Activated naive CD4-positive, alpha-beta T cell treated with anti-CD3 and anti-CD28 coated beads, Interleukin-2, amount 10 ng/mL, durations not matched to agents 7 days and 5 days (primary cell): ENCODE measurements at regions not wholly inside any gene's neighbourhood (a gene's known extent, or its start where the extent isn't known, plus 50 kb on each side); places are given as distances from the start of the nearest gene placed in this dataset.
"Not testable (repeated sequence)": the region's sequence is repeated elsewhere in the genome, so short reads cannot be mapped to it uniquely, and the experiment has no call there.

Source experiments
- CTCF ChIA-PET: fragments of 350-600 bp; sonication (Branson Sonifier 250); formaldehyde crosslinking; loops from one replicate; lab custom pipeline; 2021; ENCODE audit warnings: antibody characterized with exemption; lab: Charles Lee
- DNase-seq: peaks from one replicate; pipeline ENCODE4 v3.0.0-alpha.2; 2020
- H3K27ac Mint-ChIP-seq: one replicate; pipeline ENCODE4 v1.8.0; 2021; ENCODE audit warnings: mild to moderate bottlenecking, moderate library complexity, mixed read lengths
- H3K27me3 Mint-ChIP-seq: one replicate; pipeline ENCODE4 v1.8.0; 2021; ENCODE audit warnings: mild to moderate bottlenecking, mixed read lengths
- H3K36me3 Mint-ChIP-seq: one replicate; pipeline ENCODE4 v1.8.0; 2021; ENCODE audit warnings: mixed read lengths
- H3K4me1 Mint-ChIP-seq: one replicate; pipeline ENCODE4 v1.8.0; 2021; ENCODE audit warnings: mixed read lengths
- H3K4me3 Mint-ChIP-seq: one replicate; pipeline ENCODE4 v1.8.0; 2021; ENCODE audit warnings: mild to moderate bottlenecking, moderate library complexity, mixed read lengths
- H3K9me3 Mint-ChIP-seq: one replicate; pipeline ENCODE4 v1.8.0; 2021; ENCODE audit warnings: mixed read lengths

- no peak overlapping the region for H3K27ac Mint-ChIP-seq
- no peaks in the 10 kb centered on the region for H3K9me3 Mint-ChIP-seq
- no peak for DNase-seq
- CTCF ChIA-PET, result no interaction called here
- H3K4me3 Mint-ChIP-seq, result no peak overlapping the region
- no peaks in the 10 kb centered on the region for H3K4me1 Mint-ChIP-seq
- no peaks in the 10 kb centered on the region for H3K27me3 Mint-ChIP-seq
- H3K36me3 Mint-ChIP-seq, result no peaks in the 10 kb centered on the region
Measured at GRCh38 chr2:186130748-186131641, 355.1 kb upstream of the ZC3H15 start.

GRCh38 chr2:186135686-186136085, 350.4 kb upstream of the ZC3H15 start:
- H3K4me1 Mint-ChIP-seq, result no peaks in the 10 kb centered on the region
- H3K36me3 Mint-ChIP-seq, result no peaks in the 10 kb centered on the region
- no peak for DNase-seq
- no peaks in the 10 kb centered on the region for H3K9me3 Mint-ChIP-seq
- H3K27me3 Mint-ChIP-seq, result no peaks in the 10 kb centered on the region
- H3K27ac Mint-ChIP-seq, result no peak overlapping the region
- H3K4me3 Mint-ChIP-seq, result no peak overlapping the region
- CTCF ChIA-PET, result no interaction called here

- Mint-ChIP-seq H3K27ac (no peak overlapping the region), H3K9me3 (no peaks in the 10 kb centered on the region), H3K36me3 (no peaks in the 10 kb centered on the region), H3K27me3 (no peaks in the 10 kb centered on the region), H3K4me3 (no peak overlapping the region), H3K4me1 (no peaks in the 10 kb centered on the region)
- CTCF ChIA-PET, result no interaction called here
- no peak for DNase-seq
Measured at GRCh38 chr2:186136860-186137259, 349.2 kb upstream of the ZC3H15 start.

GRCh38 chr2:186138845-186139244, 347.2 kb upstream of the ZC3H15 start:
- no peak for DNase-seq
- Mint-ChIP-seq H3K9me3 (no peaks in the 10 kb centered on the region), H3K27ac (no peak overlapping the region), H3K4me3 (no peak overlapping the region), H3K27me3 (no peaks in the 10 kb centered on the region), H3K36me3 (no peaks in the 10 kb centered on the region), H3K4me1 (no peaks in the 10 kb centered on the region)
- CTCF ChIA-PET, result no interaction called here

GRCh38 chr2:186159101-186159500, 327.0 kb upstream of the ZC3H15 start:
- no peaks in the 10 kb centered on the region for H3K27me3 Mint-ChIP-seq
- no peak overlapping the region for H3K27ac Mint-ChIP-seq
- no peaks in the 10 kb centered on the region for H3K4me1 Mint-ChIP-seq
- CTCF ChIA-PET, result no interaction called here
- H3K4me3 Mint-ChIP-seq, result no peak overlapping the region
- DNase-seq, result no peak
- peaks cover 15% of the 10 kb centered on the region for H3K9me3 Mint-ChIP-seq
- no peaks in the 10 kb centered on the region for H3K36me3 Mint-ChIP-seq

GRCh38 chr2:186164325-186164724, 321.7 kb upstream of the ZC3H15 start:
- CTCF ChIA-PET, result no interaction called here
- H3K4me3 Mint-ChIP-seq, result no peak overlapping the region
- peaks cover 10% of the 10 kb centered on the region for H3K9me3 Mint-ChIP-seq
- H3K27ac Mint-ChIP-seq, result no peak overlapping the region
- H3K36me3 Mint-ChIP-seq, result no peaks in the 10 kb centered on the region
- DNase-seq, result no peak
- H3K27me3 Mint-ChIP-seq, result no peaks in the 10 kb centered on the region
- H3K4me1 Mint-ChIP-seq, result no peaks in the 10 kb centered on the region

GRCh38 chr2:186170693-186171092, 315.4 kb upstream of the ZC3H15 start:
- H3K4me3 Mint-ChIP-seq, result no peak overlapping the region
- no peak overlapping the region for H3K27ac Mint-ChIP-seq
- no peak for DNase-seq
- H3K9me3 Mint-ChIP-seq, result no peaks in the 10 kb centered on the region
- H3K36me3 Mint-ChIP-seq, result no peaks in the 10 kb centered on the region
- CTCF ChIA-PET, result no interaction called here
- no peaks in the 10 kb centered on the region for H3K4me1 Mint-ChIP-seq
- H3K27me3 Mint-ChIP-seq, result no peaks in the 10 kb centered on the region

- no peak for DNase-seq
- Mint-ChIP-seq H3K9me3 (no peaks in the 10 kb centered on the region), H3K27ac (no peak overlapping the region), H3K27me3 (no peaks in the 10 kb centered on the region), H3K4me3 (no peak overlapping the region), H3K4me1 (no peaks in the 10 kb centered on the region), H3K36me3 (no peaks in the 10 kb centered on the region)
- CTCF ChIA-PET, result interaction anchor here (0.7 kb wide), 1 partner anchor 282 kb away, joined by 3 read pairs; no protein-coding TSS in a partner anchor
Measured at GRCh38 chr2:186181625-186182024, 304.4 kb upstream of the ZC3H15 start.

GRCh38 chr2:186182366-186182765, 303.7 kb upstream of the ZC3H15 start:
- H3K4me1 Mint-ChIP-seq, H3K27ac Mint-ChIP-seq, H3K36me3 Mint-ChIP-seq, H3K4me3 Mint-ChIP-seq, DNase-seq, H3K27me3 Mint-ChIP-seq, CTCF ChIA-PET, H3K9me3 Mint-ChIP-seq: not testable (repeated sequence)

- Mint-ChIP-seq H3K27ac (no peak overlapping the region), H3K4me3 (no peak overlapping the region), H3K36me3 (no peaks in the 10 kb centered on the region), H3K9me3 (no peaks in the 10 kb centered on the region), H3K4me1 (no peaks in the 10 kb centered on the region), H3K27me3 (no peaks in the 10 kb centered on the region)
- CTCF ChIA-PET, result no interaction called here
- no peak for DNase-seq
Measured at GRCh38 chr2:186183406-186183805, 302.7 kb upstream of the ZC3H15 start.

GRCh38 chr2:186187854-186188253, 298.2 kb upstream of the ZC3H15 start:
- Mint-ChIP-seq H3K4me1 (no peaks in the 10 kb centered on the region), H3K4me3 (no peak overlapping the region), H3K27ac (no peak overlapping the region), H3K27me3 (no peaks in the 10 kb centered on the region), H3K36me3 (no peaks in the 10 kb centered on the region), H3K9me3 (no peaks in the 10 kb centered on the region)
- CTCF ChIA-PET, result no interaction called here
- no peak for DNase-seq

GRCh38 chr2:186189816-186190215, 296.2 kb upstream of the ZC3H15 start:
- DNase-seq, result no peak
- CTCF ChIA-PET, result no interaction called here

GRCh38 chr2:186195696-186196095, 290.4 kb upstream of the ZC3H15 start:
- Mint-ChIP-seq H3K4me3 (no peak overlapping the region), H3K4me1 (no peaks in the 10 kb centered on the region), H3K27ac (no peak overlapping the region), H3K27me3 (no peaks in the 10 kb centered on the region), H3K9me3 (no peaks in the 10 kb centered on the region), H3K36me3 (no peaks in the 10 kb centered on the region)
- no peak for DNase-seq
- CTCF ChIA-PET, result no interaction called here

More at GRCh38 chr2:186189816-186190215, 296.2 kb upstream of the ZC3H15 start:
- H3K27ac Mint-ChIP-seq, result no peak overlapping the region
- no peak overlapping the region for H3K4me3 Mint-ChIP-seq
- no peaks in the 10 kb centered on the region for H3K27me3 Mint-ChIP-seq
- H3K36me3 Mint-ChIP-seq, result no peaks in the 10 kb centered on the region
- H3K9me3 Mint-ChIP-seq, result no peaks in the 10 kb centered on the region
- H3K4me1 Mint-ChIP-seq, result no peaks in the 10 kb centered on the region

GRCh38 chr2:186197955-186198354, 288.1 kb upstream of the ZC3H15 start:
- CTCF ChIA-PET, result no interaction called here
- H3K36me3 Mint-ChIP-seq, result no peaks in the 10 kb centered on the region
- H3K4me1 Mint-ChIP-seq, result no peaks in the 10 kb centered on the region
- no peak overlapping the region for H3K27ac Mint-ChIP-seq
- no peaks in the 10 kb centered on the region for H3K9me3 Mint-ChIP-seq
- no peak for DNase-seq
- no peaks in the 10 kb centered on the region for H3K27me3 Mint-ChIP-seq
- H3K4me3 Mint-ChIP-seq, result no peak overlapping the region

- Mint-ChIP-seq H3K4me1 (no peaks in the 10 kb centered on the region), H3K27me3 (no peaks in the 10 kb centered on the region), H3K27ac (no peak overlapping the region), H3K36me3 (no peaks in the 10 kb centered on the region), H3K4me3 (no peak overlapping the region), H3K9me3 (no peaks in the 10 kb centered on the region)
- CTCF ChIA-PET, result no interaction called here
- DNase-seq, result no peak
Measured at GRCh38 chr2:186199029-186199428, 287.0 kb upstream of the ZC3H15 start.
